ENCODE measurements at regions not wholly inside any gene's neighbourhood (a gene's known extent, or its start where the extent isn't known, plus 50 kb on each side); places are given as distances from the start of the nearest gene placed in this dataset.

DNA sequence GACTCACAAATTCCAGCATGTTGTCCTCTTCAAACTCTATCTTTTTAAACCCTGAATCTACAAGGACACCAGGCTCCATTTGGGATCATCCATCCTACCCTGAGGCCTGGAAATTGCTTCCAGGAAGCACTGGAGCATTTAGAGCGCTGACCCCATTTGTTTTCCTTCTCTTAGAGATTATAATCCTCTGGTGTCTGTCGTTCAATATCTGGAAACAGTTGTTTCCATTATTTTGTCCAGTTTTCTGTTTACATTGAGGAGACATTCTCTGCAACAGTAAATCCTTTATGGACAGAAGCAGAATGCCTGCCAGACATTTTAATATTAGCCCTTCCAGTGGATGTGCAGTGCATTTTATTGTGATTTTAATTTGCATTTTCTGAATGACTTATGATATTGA, 119.4 kb upstream of the MEOX2 start:
- Histone ChIP-seq H3K4me3 (no peak overlapping the region), H3K27me3 (no peaks in the 10 kb centered on the region), H3K27ac (no peak overlapping the region), H3K4me1 (peaks cover 0 to 19% (median 6%) of the 10 kb centered on the region in 12 donors), H3K9me3 (no peaks in the 10 kb centered on the region), H3K36me3 (no peaks in the 10 kb centered on the region)
- DNase-seq (no peak), ATAC-seq (no peak)
- intact Hi-C loops (cut with DNase I), result no loop called here
- no peak for TF ChIP-seq POLR2A (IDR thresholded peaks at IDR 0.05)
- TF ChIP-seq, protein P1, sequence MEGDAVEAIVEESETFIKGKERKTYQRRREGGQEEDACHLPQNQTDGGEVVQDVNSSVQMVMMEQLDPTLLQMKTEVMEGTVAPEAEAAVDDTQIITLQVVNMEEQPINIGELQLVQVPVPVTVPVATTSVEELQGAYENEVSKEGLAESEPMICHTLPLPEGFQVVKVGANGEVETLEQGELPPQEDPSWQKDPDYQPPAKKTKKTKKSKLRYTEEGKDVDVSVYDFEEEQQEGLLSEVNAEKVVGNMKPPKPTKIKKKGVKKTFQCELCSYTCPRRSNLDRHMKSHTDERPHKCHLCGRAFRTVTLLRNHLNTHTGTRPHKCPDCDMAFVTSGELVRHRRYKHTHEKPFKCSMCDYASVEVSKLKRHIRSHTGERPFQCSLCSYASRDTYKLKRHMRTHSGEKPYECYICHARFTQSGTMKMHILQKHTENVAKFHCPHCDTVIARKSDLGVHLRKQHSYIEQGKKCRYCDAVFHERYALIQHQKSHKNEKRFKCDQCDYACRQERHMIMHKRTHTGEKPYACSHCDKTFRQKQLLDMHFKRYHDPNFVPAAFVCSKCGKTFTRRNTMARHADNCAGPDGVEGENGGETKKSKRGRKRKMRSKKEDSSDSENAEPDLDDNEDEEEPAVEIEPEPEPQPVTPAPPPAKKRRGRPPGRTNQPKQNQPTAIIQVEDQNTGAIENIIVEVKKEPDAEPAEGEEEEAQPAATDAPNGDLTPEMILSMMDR (IDR thresholded peaks at IDR 0.05), result no peak
- WGBS, 4 donors, result 71 to 76% (median 71%) methylated on average over 2 of the region's 2 CpGs

- 85 to 95% (median 90%) methylated on average over 1 of the region's 1 CpG for WGBS, 4 donors
- Histone ChIP-seq H3K4me3 (no peak overlapping the region), H3K4me1 (peaks cover 0 to 23% (median 6%) of the 10 kb centered on the region in 12 donors), H3K27ac (peak overlapping the region in 9 of 12 donors; percentile 11 to 70 (median 54)), H3K9me3 (no peaks in the 10 kb centered on the region), H3K36me3 (no peaks in the 10 kb centered on the region), H3K27me3 (no peaks in the 10 kb centered on the region)
- intact Hi-C loops (cut with DNase I), result loop anchor here in 1 of 10 donors (5.0 kb wide), 1 partner anchor 35 kb away; no protein-coding TSS in a partner anchor
- TF ChIP-seq POLR2A (IDR thresholded peaks at IDR 0.05), result no peak
- TF ChIP-seq, protein P1 (IDR thresholded peaks at IDR 0.05), result no peak
- DNase-seq (no peak), ATAC-seq (no peak)
Measured at GRCh38 chr7:15802425-15802824, 115.9 kb upstream of the MEOX2 start.

DNA sequence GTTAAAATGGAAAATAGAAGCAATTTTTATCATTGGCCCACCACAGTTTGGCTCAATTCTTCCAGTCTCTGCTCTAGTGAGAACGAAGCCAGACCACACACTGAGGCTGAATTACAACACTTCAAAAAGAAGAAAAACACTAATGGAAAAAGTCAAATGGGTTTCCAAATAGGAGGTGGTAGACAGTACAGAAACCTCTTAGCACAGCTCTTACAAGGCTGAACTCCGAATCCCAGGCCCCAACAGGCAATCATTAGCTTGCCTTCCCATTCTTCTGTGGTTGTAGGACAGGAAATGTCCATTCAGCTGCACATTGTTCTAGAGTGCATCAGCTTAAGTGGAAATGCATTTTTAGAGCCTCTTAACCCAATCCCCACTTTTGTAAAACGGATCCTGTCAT, 115.1 kb upstream of the MEOX2 start:
- Histone ChIP-seq H3K4me3 (no peak overlapping the region), H3K27ac (peak overlapping the region; percentile 11 to 70 (median 42)), H3K27me3 (no peaks in the 10 kb centered on the region), H3K4me1 (peaks cover 0 to 26% (median 6%) of the 10 kb centered on the region in 12 donors), H3K36me3 (no peaks in the 10 kb centered on the region), H3K9me3 (no peaks in the 10 kb centered on the region)
- intact Hi-C loops (cut with DNase I), result loop anchor here in 1 of 10 donors (5.0 kb wide), 1 partner anchor 36 kb away; no protein-coding TSS in a partner anchor
- no peak for TF ChIP-seq POLR2A (IDR thresholded peaks at IDR 0.05)
- TF ChIP-seq, protein P1 (IDR thresholded peaks at IDR 0.05), result no peak
- WGBS, 4 donors, result 48 to 58% (median 53%) methylated on average over 3 of the region's 3 CpGs
- ATAC-seq (peak; percentile 79 to 92 (median 85)), DNase-seq (peak in 2 of 5 donors; percentile 29 to 31)

- intact Hi-C loops (cut with DNase I), result loop anchor here in 1 of 10 donors (5.0 kb wide), 1 partner anchor 36 kb away; no protein-coding TSS in a partner anchor
- Histone ChIP-seq H3K36me3 (no peaks in the 10 kb centered on the region), H3K27me3 (no peaks in the 10 kb centered on the region), H3K9me3 (no peaks in the 10 kb centered on the region), H3K4me3 (no peak overlapping the region), H3K27ac (peak overlapping the region; percentile 11 to 70 (median 42)), H3K4me1 (peaks cover 0 to 26% (median 6%) of the 10 kb centered on the region in 12 donors)
- TF ChIP-seq, protein P1 (IDR thresholded peaks at IDR 0.05), result no peak
- TF ChIP-seq POLR2A (IDR thresholded peaks at IDR 0.05), result no peak
- no peak for DNase-seq
- ATAC-seq, result peak in 1 of 4 donors; percentile 11
Measured at GRCh38 chr7:15801041-15801440, 114.6 kb upstream of the MEOX2 start.
